WERI-Rb-1 (cell line): ENCODE measurements at regions not wholly inside any gene's neighbourhood (a gene's known extent, or its start where the extent isn't known, plus 50 kb on each side); places are given as distances from the start of the nearest gene placed in this dataset.

Experiments used
- DNase-seq: peaks from one replicate; pipeline ENCODE4 v3.0.0-alpha.2; 2020
- H3K27ac ChIP-seq: fragments of 250-450 bp; sonication (Bioruptor Pico); 2 replicates; pipeline ENCODE4 v1.5.1; 2020; ENCODE audit warnings: mild to moderate bottlenecking, moderate library complexity
- H3K27me3 ChIP-seq: fragments of 250-450 bp; sonication (Bioruptor Pico); 2 replicates; pipeline ENCODE4 v1.5.1; 2021; ENCODE audit warnings: mild to moderate bottlenecking, low read depth, moderate library complexity; ENCODE audit not compliant: insufficient read depth, severe bottlenecking
- H3K36me3 ChIP-seq: fragments of 250-450 bp; sonication (Bioruptor Pico); 2 replicates; pipeline ENCODE4 v1.5.1; 2020; ENCODE audit warnings: mild to moderate bottlenecking, moderate library complexity
- H3K4me3 ChIP-seq: 2 replicates; pipeline ENCODE4 v1.5.1; 2011; ENCODE audit warnings: low read depth, mild to moderate bottlenecking, control low read depth, low read length
- H3K9me3 ChIP-seq: fragments of 250-450 bp; sonication (Bioruptor Pico); 2 replicates; pipeline ENCODE4 v1.5.1; 2021; ENCODE audit warnings: mild to moderate bottlenecking, moderate library complexity; ENCODE audit not compliant: severe bottlenecking
- CTCF ChIP-seq: IDR thresholded peaks from 2 replicates; pipeline ENCODE4 v1.5.1; 2011; ENCODE audit warnings: low read depth, mild to moderate bottlenecking, control low read depth, inconsistent platforms, low read length

GRCh38 chr2:19114754-19115231 lies 243.6 kb downstream of the OSR1 start:
- Histone ChIP-seq H3K36me3 (no peaks in the 10 kb centered on the region), H3K27me3 (peaks cover 44% of the 10 kb centered on the region), H3K27ac (no peak overlapping the region), H3K9me3 (no peaks in the 10 kb centered on the region), H3K4me3 (no peak overlapping the region)
- no peak for DNase-seq
- no peak for TF ChIP-seq CTCF

- H3K4me3 ChIP-seq, result no peak overlapping the region
- no peaks in the 10 kb centered on the region for H3K9me3 ChIP-seq
- H3K27me3 ChIP-seq, result peaks cover 38% of the 10 kb centered on the region
- H3K27ac ChIP-seq, result no peak overlapping the region
- no peak for DNase-seq
- TF ChIP-seq CTCF, result no peak
- no peaks in the 10 kb centered on the region for H3K36me3 ChIP-seq
Measured at GRCh38 chr2:19114126-19114525, 244.3 kb downstream of the OSR1 start.

- no peak for TF ChIP-seq CTCF
- DNase-seq, result no peak
- no peak overlapping the region for H3K27ac ChIP-seq
Measured at GRCh38 chr2:19111354-19111753, 247.1 kb downstream of the OSR1 start.

GRCh38 chr2:19109518-19109917 lies 248.9 kb downstream of the OSR1 start:
- Histone ChIP-seq H3K4me3 (no peak overlapping the region), H3K36me3 (no peaks in the 10 kb centered on the region), H3K9me3 (no peaks in the 10 kb centered on the region), H3K27me3 (peaks cover 21% of the 10 kb centered on the region), H3K27ac (no peak overlapping the region)
- TF ChIP-seq CTCF, result no peak
- DNase-seq, result no peak

More at GRCh38 chr2:19111354-19111753, 247.1 kb downstream of the OSR1 start:
- no peaks in the 10 kb centered on the region for H3K36me3 ChIP-seq
- H3K4me3 ChIP-seq, result no peak overlapping the region
- H3K9me3 ChIP-seq, result no peaks in the 10 kb centered on the region
- peaks cover 31% of the 10 kb centered on the region for H3K27me3 ChIP-seq

GRCh38 chr2:19106376-19106775 lies 252.0 kb downstream of the OSR1 start:
- Histone ChIP-seq H3K27ac (no peak overlapping the region), H3K36me3 (no peaks in the 10 kb centered on the region), H3K4me3 (no peak overlapping the region), H3K27me3 (peaks cover 25% of the 10 kb centered on the region), H3K9me3 (no peaks in the 10 kb centered on the region)
- TF ChIP-seq CTCF, result no peak
- DNase-seq, result no peak

GRCh38 chr2:19104503-19104902 lies 253.9 kb downstream of the OSR1 start:
- no peak for DNase-seq
- Histone ChIP-seq H3K4me3 (no peak overlapping the region), H3K27me3 (peaks cover 38% of the 10 kb centered on the region), H3K9me3 (no peaks in the 10 kb centered on the region), H3K36me3 (no peaks in the 10 kb centered on the region), H3K27ac (no peak overlapping the region)
- TF ChIP-seq CTCF, result no peak
